Hepatocyte (in vitro differentiated cells): ENCODE measurements at regions not wholly inside any gene's neighbourhood (a gene's known extent, or its start where the extent isn't known, plus 50 kb on each side); places are given as distances from the start of the nearest gene placed in this dataset.

Source experiments
- DNase-seq: peaks from one replicate; pipeline ENCODE4 v3.0.0-alpha.2; 2016; ENCODE audit warnings: low spot score
- H2AFZ ChIP-seq: fragments of 200-600 bp; sonication (generic); 2 replicates; pipeline ENCODE4 v1.6.0; 2016; ENCODE audit warnings: antibody characterized with exemption, mild to moderate bottlenecking
- H3K27ac ChIP-seq: fragments of 200-600 bp; sonication (generic); 2 replicates; pipeline ENCODE4 v1.5.1; 2016; ENCODE audit warnings: mild to moderate bottlenecking
- H3K27me3 ChIP-seq: fragments of 200-600 bp; sonication (generic); 2 replicates; pipeline ENCODE4 v1.6.1; 2016
- H3K36me3 ChIP-seq: fragments of 200-600 bp; sonication (generic); replicated peaks from 2 replicates; pipeline ENCODE4 v1.5.1; 2016; ENCODE audit warnings: low read depth; ENCODE audit not compliant: insufficient read depth
- H3K4me1 ChIP-seq: fragments of 200-600 bp; sonication (generic); 2 replicates; pipeline ENCODE4 v1.5.1; 2016; ENCODE audit warnings: mild to moderate bottlenecking, moderate library complexity; ENCODE audit not compliant: insufficient read depth
- H3K4me2 ChIP-seq: fragments of 200-600 bp; sonication (generic); 2 replicates; pipeline ENCODE4 v1.6.0; 2016
- H3K4me3 ChIP-seq: fragments of 200-600 bp; sonication (generic); 2 replicates; pipeline ENCODE4 v1.5.1; 2016; ENCODE audit warnings: mild to moderate bottlenecking
- H3K79me2 ChIP-seq: fragments of 200-600 bp; sonication (generic); 2 replicates; pipeline ENCODE4 v1.6.0; 2017; ENCODE audit warnings: mild to moderate bottlenecking
- H3K9me2 ChIP-seq: fragments of 200-600 bp; sonication (generic); replicated peaks from 2 replicates; pipeline ENCODE4 v1.6.0; 2017; ENCODE audit warnings: mild to moderate bottlenecking; ENCODE audit not compliant: insufficient read depth
- H3K9me3 ChIP-seq: fragments of 200-600 bp; sonication (generic); 2 replicates; pipeline ENCODE4 v1.5.1; 2016; ENCODE audit warnings: low read depth, mild to moderate bottlenecking
- H4K20me1 ChIP-seq: fragments of 200-600 bp; sonication (generic); 2 replicates; pipeline ENCODE4 v1.6.0; 2016; ENCODE audit warnings: mild to moderate bottlenecking; ENCODE audit not compliant: insufficient read depth, poor library complexity, severe bottlenecking
- EZH2 ChIP-seq: fragments of 200-600 bp; sonication (generic); IDR thresholded peaks from 2 replicates; pipeline ENCODE4 v1.6.1; 2016; ENCODE audit warnings: antibody characterized with exemption, mild to moderate bottlenecking, borderline replicate concordance
- EZH2phosphoT487 ChIP-seq: fragments of 200-600 bp; sonication (generic); IDR thresholded peaks from one replicate; pipeline ENCODE4 v1.6.1; 2018; ENCODE audit warnings: antibody characterized with exemption, mild to moderate bottlenecking, low read depth, moderate library complexity; ENCODE audit not compliant: unreplicated experiment, severe bottlenecking
- WGBS: methylation state at CpG from one replicate; pipeline ENCODE4 v1.1.6; 2016; ENCODE audit warnings: low lambda C conversion rate; ENCODE audit errors: missing lambda C conversion rate; 5-methylcytosine and 5-hydroxymethylcytosine counted together
- TF ChIP-seq, protein P1 (sequence below): fragments of 200-600 bp; sonication (generic); IDR thresholded peaks from 2 replicates; pipeline ENCODE4 v1.5.1; 2016; ENCODE audit warnings: antibody characterized with exemption, mild to moderate bottlenecking; ENCODE audit not compliant: poor library complexity

- Histone ChIP-seq H3K27me3 (peaks cover 10% of the 10 kb centered on the region), H4K20me1 (no peaks in the 10 kb centered on the region), H2AFZ (no peak overlapping the region), H3K9me2 (no peaks in the 10 kb centered on the region), H3K4me2 (no peak overlapping the region), H3K27ac (no peak overlapping the region), H3K4me3 (no peak overlapping the region), H3K4me1 (no peaks in the 10 kb centered on the region), H3K79me2 (no peaks in the 10 kb centered on the region), H3K36me3 (no peaks in the 10 kb centered on the region), H3K9me3 (no peaks in the 10 kb centered on the region)
- no peak for DNase-seq
- TF ChIP-seq, protein P1, sequence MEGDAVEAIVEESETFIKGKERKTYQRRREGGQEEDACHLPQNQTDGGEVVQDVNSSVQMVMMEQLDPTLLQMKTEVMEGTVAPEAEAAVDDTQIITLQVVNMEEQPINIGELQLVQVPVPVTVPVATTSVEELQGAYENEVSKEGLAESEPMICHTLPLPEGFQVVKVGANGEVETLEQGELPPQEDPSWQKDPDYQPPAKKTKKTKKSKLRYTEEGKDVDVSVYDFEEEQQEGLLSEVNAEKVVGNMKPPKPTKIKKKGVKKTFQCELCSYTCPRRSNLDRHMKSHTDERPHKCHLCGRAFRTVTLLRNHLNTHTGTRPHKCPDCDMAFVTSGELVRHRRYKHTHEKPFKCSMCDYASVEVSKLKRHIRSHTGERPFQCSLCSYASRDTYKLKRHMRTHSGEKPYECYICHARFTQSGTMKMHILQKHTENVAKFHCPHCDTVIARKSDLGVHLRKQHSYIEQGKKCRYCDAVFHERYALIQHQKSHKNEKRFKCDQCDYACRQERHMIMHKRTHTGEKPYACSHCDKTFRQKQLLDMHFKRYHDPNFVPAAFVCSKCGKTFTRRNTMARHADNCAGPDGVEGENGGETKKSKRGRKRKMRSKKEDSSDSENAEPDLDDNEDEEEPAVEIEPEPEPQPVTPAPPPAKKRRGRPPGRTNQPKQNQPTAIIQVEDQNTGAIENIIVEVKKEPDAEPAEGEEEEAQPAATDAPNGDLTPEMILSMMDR, result no peak
- no peak for TF ChIP-seq EZH2
- no peak for TF ChIP-seq EZH2phosphoT487
- WGBS, result 51% methylated on average over 3 of the region's 3 CpGs
Measured at GRCh38 chr1:30125821-30126170, 597.6 kb downstream of the MATN1 start.

DNA sequence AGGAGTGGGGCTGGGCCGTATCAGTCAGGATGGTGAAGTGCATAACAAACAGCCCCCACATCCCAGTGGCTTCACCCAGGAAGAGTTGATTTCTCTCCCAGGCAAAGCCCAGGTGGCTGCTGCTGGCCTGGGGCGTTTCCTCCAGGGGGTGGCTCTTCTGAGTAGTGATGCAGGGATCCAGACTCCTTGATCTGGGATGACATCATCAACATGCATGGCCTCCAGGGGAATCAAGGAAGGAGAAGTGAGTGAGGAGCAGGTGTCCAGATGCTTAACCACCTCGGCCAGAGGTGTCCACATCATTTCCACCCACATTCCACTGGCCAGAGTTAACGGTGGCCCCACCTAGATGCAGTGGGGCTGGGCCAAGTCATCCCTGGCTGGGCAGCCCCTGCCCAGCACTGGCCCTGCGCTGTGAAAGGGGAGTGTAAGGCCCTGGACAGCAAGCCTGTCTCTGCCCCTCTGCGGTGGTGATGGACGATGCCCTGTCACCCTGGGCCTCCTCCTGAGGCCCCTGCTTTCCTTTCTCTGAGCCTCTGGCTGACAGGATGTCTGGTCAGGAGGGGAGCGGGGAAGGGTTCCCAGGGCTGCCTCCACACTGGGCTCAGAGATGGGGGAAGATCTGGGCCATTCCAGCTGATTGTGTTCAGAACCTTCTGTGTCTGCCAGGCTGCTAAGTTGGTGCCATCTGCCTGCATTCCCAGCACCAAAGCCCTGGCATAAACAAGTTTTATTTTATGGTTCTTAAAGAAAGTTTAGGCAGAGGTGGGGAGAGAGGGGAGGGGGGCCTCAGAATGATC, 598.2 kb downstream of the MATN1 start:
- H3K4me2 ChIP-seq, result no peak overlapping the region
- no peak for DNase-seq
- TF ChIP-seq EZH2 (no peak), EZH2phosphoT487 (no peak)
- TF ChIP-seq, protein P1, result no peak
- H3K27ac ChIP-seq, result no peak overlapping the region
- no peak overlapping the region for H2AFZ ChIP-seq
- no peak overlapping the region for H3K4me3 ChIP-seq
- no peaks in the 10 kb centered on the region for H3K4me1 ChIP-seq
- H3K79me2 ChIP-seq, result no peaks in the 10 kb centered on the region
- 76% methylated on average over 8 of the region's 8 CpGs for WGBS
- peaks cover 10% of the 10 kb centered on the region for H3K27me3 ChIP-seq
- H4K20me1 ChIP-seq, result no peaks in the 10 kb centered on the region
- no peaks in the 10 kb centered on the region for H3K36me3 ChIP-seq
- H3K9me2 ChIP-seq, result no peaks in the 10 kb centered on the region
- H3K9me3 ChIP-seq, result no peaks in the 10 kb centered on the region

- H3K4me1 ChIP-seq, result no peaks in the 10 kb centered on the region
- H3K27ac ChIP-seq, result no peak overlapping the region
- H4K20me1 ChIP-seq, result no peaks in the 10 kb centered on the region
- TF ChIP-seq EZH2phosphoT487 (no peak), EZH2 (no peak)
- TF ChIP-seq, protein P1, result no peak
- no peaks in the 10 kb centered on the region for H3K9me3 ChIP-seq
- H3K36me3 ChIP-seq, result no peaks in the 10 kb centered on the region
- H3K4me3 ChIP-seq, result no peak overlapping the region
- no peak for DNase-seq
- peaks cover 10% of the 10 kb centered on the region for H3K27me3 ChIP-seq
- H3K79me2 ChIP-seq, result no peaks in the 10 kb centered on the region
- H2AFZ ChIP-seq, result no peak overlapping the region
- no peak overlapping the region for H3K4me2 ChIP-seq
- no peaks in the 10 kb centered on the region for H3K9me2 ChIP-seq
- WGBS, result 86% methylated on average over 4 of the region's 4 CpGs
Measured at GRCh38 chr1:30123896-30124295, 599.5 kb downstream of the MATN1 start.

DNA sequence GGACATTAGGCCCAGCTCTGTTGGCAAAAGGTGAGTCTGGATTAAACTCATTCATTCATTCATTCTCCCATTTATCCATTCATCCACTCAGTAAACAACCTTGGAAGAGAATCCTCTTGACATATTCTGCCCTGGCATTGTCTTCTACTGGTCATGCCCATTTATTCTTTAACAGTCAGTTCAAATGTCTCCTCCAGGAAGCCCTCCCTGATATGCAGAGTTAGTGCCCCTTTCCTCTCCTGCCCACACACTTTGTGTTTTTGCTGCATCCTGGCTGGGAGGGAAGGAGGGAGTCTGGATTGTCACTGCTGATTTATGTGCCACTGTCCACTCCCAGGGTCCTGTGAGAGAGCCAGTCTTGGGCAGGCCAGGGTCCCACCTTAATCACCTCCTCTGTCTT, 600.3 kb downstream of the MATN1 start:
- Histone ChIP-seq H3K4me2 (no peak overlapping the region), H3K27ac (no peak overlapping the region), H3K27me3 (peaks cover 10% of the 10 kb centered on the region), H3K4me1 (no peaks in the 10 kb centered on the region), H2AFZ (no peak overlapping the region), H3K9me2 (no peaks in the 10 kb centered on the region), H3K9me3 (no peaks in the 10 kb centered on the region), H3K79me2 (no peaks in the 10 kb centered on the region), H4K20me1 (no peaks in the 10 kb centered on the region), H3K4me3 (no peak overlapping the region), H3K36me3 (no peaks in the 10 kb centered on the region)
- no peak for DNase-seq
- TF ChIP-seq EZH2phosphoT487 (no peak), EZH2 (no peak)
- TF ChIP-seq, protein P1, result no peak
